ENCODE measurements at regions not wholly inside any gene's neighbourhood (a gene's known extent, or its start where the extent isn't known, plus 50 kb on each side); places are given as distances from the start of the nearest gene placed in this dataset.

- TF ChIP-seq ZNF558 (CRISPR knock-in tag; IDR thresholded peaks at IDR 0.05; ENCODE audit: borderline replicate concordance) (peak; percentile 31; the same call in 1 of the 2 replicates), PPARG (CRISPR knock-in tag; conservative IDR thresholded peaks at IDR 0.05) (peak; percentile 37; the same call in 1 of the 2 replicates), GATAD1 (CRISPR knock-in tag; IDR thresholded peaks at IDR 0.05) (peak; percentile 48; the same call in 1 of the 2 replicates), KIAA2018 (CRISPR knock-in tag; IDR thresholded peaks at IDR 0.05; ENCODE audit: borderline replicate concordance) (no peak), PATZ1 (CRISPR knock-in tag; IDR thresholded peaks at IDR 0.05) (0 out of 2 replicates have a peak, but pooled peaks have one; percentile 45), NRL (CRISPR knock-in tag; IDR thresholded peaks at IDR 0.05; ENCODE audit: borderline replicate concordance) (peak; percentile 7; the same call in 1 of the 2 replicates), POGZ (CRISPR knock-in tag; IDR thresholded peaks at IDR 0.05) (peak; percentile 79; the same call in 1 of the 2 replicates), NR2F6 (IDR thresholded peaks at IDR 0.05) (no peak), NR2F6 (CRISPR knock-in tag; IDR thresholded peaks at IDR 0.05) (peak; percentile 26; the same call in 1 of the 2 replicates), KDM5B (CRISPR knock-in tag; IDR thresholded peaks at IDR 0.05; ENCODE audit: borderline replicate concordance) (peak; percentile 55; the same call in 1 of the 2 replicates), TFDP2 (CRISPR knock-in tag; IDR thresholded peaks at IDR 0.05) (peak; percentile 50; the same call in 1 of the 2 replicates), CBFB (CRISPR knock-in tag; IDR thresholded peaks at IDR 0.05) (peak; percentile 58; the same call in 1 of the 2 replicates), SMC3 (IDR thresholded peaks at IDR 0.05; ENCODE audit: low read length) (peak; percentile 49; the same call in 1 of the 2 replicates), KLF11 (CRISPR knock-in tag; IDR thresholded peaks at IDR 0.05) (no peak)
These were observed 191.1 kb upstream of the CIBAR2 start (continued) for GRCh38 chr16:85303354-85303883.
